OCI-LY7 (cell line): ENCODE measurements at regions not wholly inside any gene's neighbourhood (a gene's known extent, or its start where the extent isn't known, plus 50 kb on each side); places are given as distances from the start of the nearest gene placed in this dataset.
"Not testable (repeated sequence)": the region's sequence is repeated elsewhere in the genome, so short reads cannot be mapped to it uniquely, and the experiment has no call there.

Experiments used
- BruUV-seq: library from RNA; stranded (reverse); fragments of 400-500 nt; replicated peaks from 2 replicates; lab custom pipeline; 2021; lab: Mats Ljungman, UMichigan
- CTCF ChIA-PET: fragments of 300-600 bp; sonication (Branson Sonifier 250); formaldehyde crosslinking; loops from one replicate; lab custom pipeline; 2022; ENCODE audit warnings: antibody characterized with exemption; ENCODE audit not compliant: unreplicated experiment; lab: Charles Lee
- POLR2A ChIA-PET: fragments of 300-600 bp; sonication (Branson Sonifier 250); formaldehyde crosslinking; loops from one replicate; lab custom pipeline; 2022; ENCODE audit warnings: antibody characterized with exemption; lab: Charles Lee
- DNase-seq: peaks from one replicate; pipeline ENCODE4 v3.0.0-alpha.2; 2015; ENCODE audit warnings: low spot score
- H2AFZ ChIP-seq: fragments of 200-600 bp; sonication (generic), shearing (Covaris generic); 2 replicates; pipeline ENCODE4 v1.6.1; 2014; ENCODE audit warnings: mild to moderate bottlenecking, antibody characterized with exemption, low read length, moderate library complexity
- H3K27ac ChIP-seq: fragments of 200-600 bp; sonication (generic); 2 replicates; pipeline ENCODE4 v1.5.1; 2014; ENCODE audit warnings: mixed run types, low read depth, mild to moderate bottlenecking, moderate library complexity, low read length, inconsistent platforms; ENCODE audit not compliant: poor library complexity, severe bottlenecking
- H3K36me3 ChIP-seq: fragments of 200-600 bp; sonication (generic); 2 replicates; pipeline ENCODE4 v1.6.1; 2014; ENCODE audit warnings: mild to moderate bottlenecking, antibody characterized with exemption, low read length, moderate library complexity, mixed read lengths; ENCODE audit not compliant: insufficient read depth
- H3K4me1 ChIP-seq: fragments of 200-600 bp; sonication (generic); 2 replicates; pipeline ENCODE4 v1.5.1; 2014; ENCODE audit warnings: mild to moderate bottlenecking, low read length; ENCODE audit not compliant: insufficient read depth, poor library complexity, severe bottlenecking
- H3K4me2 ChIP-seq: fragments of 200-600 bp; sonication (generic); 2 replicates; pipeline ENCODE4 v1.6.1; 2014; ENCODE audit warnings: mild to moderate bottlenecking, low read length
- H3K4me3 ChIP-seq: fragments of 200-600 bp; sonication (generic); 2 replicates; pipeline ENCODE4 v1.5.1; 2014; ENCODE audit warnings: mild to moderate bottlenecking, low read depth, low read length; ENCODE audit not compliant: poor library complexity, severe bottlenecking
- H3K79me2 ChIP-seq: fragments of 200-600 bp; sonication (generic); 2 replicates; pipeline ENCODE4 v1.6.1; 2016; ENCODE audit warnings: low read depth, mild to moderate bottlenecking, low read length, moderate library complexity, mixed read lengths; ENCODE audit not compliant: insufficient read depth
- H3K9me2 ChIP-seq: fragments of 200-600 bp; sonication (generic); 2 replicates; pipeline ENCODE4 v1.6.1; 2016; ENCODE audit warnings: mild to moderate bottlenecking, low read length, mixed read lengths; ENCODE audit not compliant: insufficient read depth
- H3K9me3 ChIP-seq: fragments of 200-600 bp; sonication (generic); 2 replicates; pipeline ENCODE4 v1.6.1; 2014; ENCODE audit warnings: mild to moderate bottlenecking, mixed run types, low read length, mixed read lengths
- H4K20me1 ChIP-seq: fragments of 200-600 bp; sonication (generic); 2 replicates; pipeline ENCODE4 v1.6.1; 2014; ENCODE audit warnings: mild to moderate bottlenecking, antibody characterized with exemption, low read length, moderate library complexity, mixed read lengths; ENCODE audit not compliant: insufficient read depth
- EZH2phosphoT487 ChIP-seq: fragments of 200-600 bp; sonication (generic); IDR thresholded peaks from 2 replicates; pipeline ENCODE4 v1.6.1; 2018; ENCODE audit warnings: low read depth, borderline replicate concordance, mild to moderate bottlenecking, mixed run types, antibody characterized with exemption, low read length, moderate library complexity, mixed read lengths
- intact Hi-C: fragments of 100-400 bp; cut with micrococcal nuclease; formaldehyde crosslinking; loops from one replicate; pipeline ENCODE4 v1.10.0; 2022; ENCODE audit not compliant: unreplicated experiment
- TF ChIP-seq, protein P1 (sequence below): fragments of 200-600 bp; sonication (generic); conservative IDR thresholded peaks from 2 replicates; pipeline ENCODE4 v1.5.1; 2014; ENCODE audit warnings: mild to moderate bottlenecking, antibody characterized with exemption, low read length, moderate library complexity, mixed read lengths

- H4K20me1 ChIP-seq, DNase-seq, H3K4me1 ChIP-seq, H3K27ac ChIP-seq, intact Hi-C loops, H3K79me2 ChIP-seq, CTCF ChIA-PET, H3K4me3 ChIP-seq, H2AFZ ChIP-seq, BruUV-seq, H3K36me3 ChIP-seq, H3K9me3 ChIP-seq, H3K4me2 ChIP-seq, H3K9me2 ChIP-seq: not testable (repeated sequence)
- POLR2A ChIA-PET, result interaction anchor here (0.6 kb wide), 1 partner anchor 103 kb away, joined by 3 read pairs; no protein-coding TSS in a partner anchor
Observed at GRCh38 chr1:45272267-45272666, 54.4 kb upstream of the HPDL start.

- Histone ChIP-seq H3K4me3 (no peak overlapping the region), H3K9me3 (no peaks in the 10 kb centered on the region), H3K4me1 (no peaks in the 10 kb centered on the region), H3K4me2 (no peak overlapping the region), H4K20me1 (no peaks in the 10 kb centered on the region), H3K27ac (no peak overlapping the region), H3K9me2 (no peaks in the 10 kb centered on the region), H3K36me3 (no peaks in the 10 kb centered on the region), H2AFZ (no peak overlapping the region), H3K79me2 (no peaks in the 10 kb centered on the region)
- BruUV-seq, result no TSS peak
- intact Hi-C loops, result no loop called here
- ChIA-PET CTCF (no interaction called here), POLR2A (no interaction called here)
- TF ChIP-seq EZH2phosphoT487, result no peak
- no peak for DNase-seq
Observed at GRCh38 chr1:45272913-45273371, 53.8 kb upstream of the HPDL start.

GRCh38 chr1:45275054-45275453, 51.6 kb upstream of the HPDL start:
- H2AFZ ChIP-seq, result no peak overlapping the region
- H3K4me3 ChIP-seq, result no peak overlapping the region
- H3K4me2 ChIP-seq, result no peak overlapping the region
- no peak overlapping the region for H3K27ac ChIP-seq
- DNase-seq, result no peak
- H4K20me1 ChIP-seq, result no peaks in the 10 kb centered on the region
- CTCF ChIA-PET, result no interaction called here
- H3K79me2 ChIP-seq, result no peaks in the 10 kb centered on the region
- H3K9me3 ChIP-seq, result 0 out of 2 replicates have a peak, but pooled peaks cover 5% of the 10 kb centered on the region
- no TSS peak for BruUV-seq
- H3K4me1 ChIP-seq, result no peaks in the 10 kb centered on the region
- TF ChIP-seq, protein P1, sequence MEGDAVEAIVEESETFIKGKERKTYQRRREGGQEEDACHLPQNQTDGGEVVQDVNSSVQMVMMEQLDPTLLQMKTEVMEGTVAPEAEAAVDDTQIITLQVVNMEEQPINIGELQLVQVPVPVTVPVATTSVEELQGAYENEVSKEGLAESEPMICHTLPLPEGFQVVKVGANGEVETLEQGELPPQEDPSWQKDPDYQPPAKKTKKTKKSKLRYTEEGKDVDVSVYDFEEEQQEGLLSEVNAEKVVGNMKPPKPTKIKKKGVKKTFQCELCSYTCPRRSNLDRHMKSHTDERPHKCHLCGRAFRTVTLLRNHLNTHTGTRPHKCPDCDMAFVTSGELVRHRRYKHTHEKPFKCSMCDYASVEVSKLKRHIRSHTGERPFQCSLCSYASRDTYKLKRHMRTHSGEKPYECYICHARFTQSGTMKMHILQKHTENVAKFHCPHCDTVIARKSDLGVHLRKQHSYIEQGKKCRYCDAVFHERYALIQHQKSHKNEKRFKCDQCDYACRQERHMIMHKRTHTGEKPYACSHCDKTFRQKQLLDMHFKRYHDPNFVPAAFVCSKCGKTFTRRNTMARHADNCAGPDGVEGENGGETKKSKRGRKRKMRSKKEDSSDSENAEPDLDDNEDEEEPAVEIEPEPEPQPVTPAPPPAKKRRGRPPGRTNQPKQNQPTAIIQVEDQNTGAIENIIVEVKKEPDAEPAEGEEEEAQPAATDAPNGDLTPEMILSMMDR, result no peak
- no peak for TF ChIP-seq EZH2phosphoT487
- POLR2A ChIA-PET, result no interaction called here
- intact Hi-C loops, result no loop called here
- H3K36me3 ChIP-seq, result no peaks in the 10 kb centered on the region
- H3K9me2 ChIP-seq, result no peaks in the 10 kb centered on the region
